H9 (cell line): ENCODE measurements at regions not wholly inside any gene's neighbourhood (a gene's known extent, or its start where the extent isn't known, plus 50 kb on each side); places are given as distances from the start of the nearest gene placed in this dataset.
A peak's percentile ranks its signal among the peaks of the same experiment; 100 is the strongest.

Experiments used
- DNase-seq: peaks from one replicate; pipeline ENCODE4 v3.0.0-alpha.2; 2017
- H2AFZ ChIP-seq: one replicate; pipeline ENCODE4 v1.6.1; 2013; ENCODE audit warnings: mild to moderate bottlenecking, low read length, control low read depth, moderate library complexity
- H2AK5ac ChIP-seq: 2 replicates; pipeline ENCODE4 v1.6.1; 2013; ENCODE audit warnings: low read length, control low read depth, mixed read lengths; ENCODE audit not compliant: insufficient read length
- H2BK120ac ChIP-seq: one replicate; pipeline ENCODE4 v1.6.1; 2013; ENCODE audit warnings: low read depth, mild to moderate bottlenecking, low read length, control low read depth, inconsistent platforms; ENCODE audit not compliant: poor library complexity, severe bottlenecking
- H2BK12ac ChIP-seq: 2 replicates; pipeline ENCODE4 v1.6.1; 2013; ENCODE audit warnings: low read length, control low read depth, mixed read lengths, low read depth; ENCODE audit not compliant: insufficient read length
- H2BK15ac ChIP-seq: 2 replicates; pipeline ENCODE4 v1.6.1; 2013; ENCODE audit warnings: low read depth, low read length, control low read depth
- H2BK20ac ChIP-seq: one replicate; pipeline ENCODE4 v1.6.1; 2013; ENCODE audit warnings: low read depth, mild to moderate bottlenecking, low read length, control low read depth, inconsistent platforms; ENCODE audit not compliant: poor library complexity, severe bottlenecking
- H2BK5ac ChIP-seq: 2 replicates; pipeline ENCODE4 v1.6.1; 2013; ENCODE audit warnings: low read length, control low read depth, mixed read lengths; ENCODE audit not compliant: insufficient read length
- H3K14ac ChIP-seq: 2 replicates; pipeline ENCODE4 v1.6.1; 2013; ENCODE audit warnings: low read length, control low read depth; ENCODE audit not compliant: insufficient read depth
- H3K18ac ChIP-seq: 2 replicates; pipeline ENCODE4 v1.6.1; 2013; ENCODE audit warnings: low read depth, mild to moderate bottlenecking, mixed read lengths, low read length, control low read depth; ENCODE audit not compliant: insufficient read length
- H3K23ac ChIP-seq: 2 replicates; pipeline ENCODE4 v1.6.1; 2013; ENCODE audit warnings: low read length, control low read depth, mixed read lengths, low read depth; ENCODE audit not compliant: insufficient read length
- H3K23me2 ChIP-seq: 2 replicates; pipeline ENCODE4 v1.6.1; 2013; ENCODE audit warnings: low read depth, mild to moderate bottlenecking, mixed read lengths, low read length, control low read depth; ENCODE audit not compliant: insufficient read length, poor library complexity, severe bottlenecking
- H3K27ac ChIP-seq: 2 replicates; pipeline ENCODE4 v1.5.1; 2013; ENCODE audit warnings: low read length, control low read depth, mixed read lengths, low read depth; ENCODE audit not compliant: insufficient read length
- H3K27me3 ChIP-seq: 2 replicates; pipeline ENCODE4 v1.6.1; 2013; ENCODE audit warnings: low read length, control low read depth, inconsistent platforms; ENCODE audit not compliant: insufficient read depth
- H3K4ac ChIP-seq: 2 replicates; pipeline ENCODE4 v1.6.1; 2013; ENCODE audit warnings: low read depth, mild to moderate bottlenecking, control low read depth, inconsistent platforms, low read length, moderate library complexity
- H3K4me1 ChIP-seq: 2 replicates; pipeline ENCODE4 v1.6.1; 2013; ENCODE audit warnings: low read length, control low read depth, inconsistent platforms; ENCODE audit not compliant: insufficient read depth
- H3K4me2 ChIP-seq: 2 replicates; pipeline ENCODE4 v1.6.1; 2013; ENCODE audit warnings: low read length, control low read depth, mixed read lengths; ENCODE audit not compliant: insufficient read length, insufficient read depth
- H3K56ac ChIP-seq: 2 replicates; pipeline ENCODE4 v1.6.1; 2013; ENCODE audit warnings: low read depth, mild to moderate bottlenecking, mixed read lengths, low read length, control low read depth; ENCODE audit not compliant: insufficient read length
- H3K79me1 ChIP-seq: 2 replicates; pipeline ENCODE4 v1.6.1; 2013; ENCODE audit warnings: low read depth, mild to moderate bottlenecking, moderate library complexity, low read length, control low read depth, inconsistent platforms; ENCODE audit not compliant: insufficient read depth, poor library complexity, severe bottlenecking
- H3K79me2 ChIP-seq: 2 replicates; pipeline ENCODE4 v1.6.1; 2013; ENCODE audit warnings: low read length, control low read depth, inconsistent platforms; ENCODE audit not compliant: insufficient read depth
- H3K9ac ChIP-seq: 2 replicates; pipeline ENCODE4 v1.6.1; 2013; ENCODE audit warnings: low read length, control low read depth, mixed read lengths; ENCODE audit not compliant: insufficient read length; ENCODE audit errors: extremely low read depth
- H3K9me3 ChIP-seq: one replicate; pipeline ENCODE4 v1.6.1; 2013; ENCODE audit warnings: low read depth, low read length, inconsistent platforms; ENCODE audit not compliant: control insufficient read depth
- H3T11ph ChIP-seq: one replicate; pipeline ENCODE4 v1.6.1; 2013; ENCODE audit warnings: mild to moderate bottlenecking, low read length, control low read depth, inconsistent platforms
- H4K20me1 ChIP-seq: one replicate; pipeline ENCODE4 v1.6.1; 2013; ENCODE audit not compliant: control insufficient read depth, insufficient read length, insufficient read depth
- H4K5ac ChIP-seq: 2 replicates; pipeline ENCODE4 v1.6.1; 2013; ENCODE audit warnings: low read depth, mild to moderate bottlenecking, mixed read lengths, low read length, control low read depth; ENCODE audit not compliant: insufficient read length
- H4K8ac ChIP-seq: replicated peaks from 2 replicates; pipeline ENCODE4 v1.6.1; 2013; ENCODE audit warnings: low read length, control low read depth, mixed read lengths, low read depth; ENCODE audit not compliant: insufficient read length
- H4K91ac ChIP-seq: 2 replicates; pipeline ENCODE4 v1.6.1; 2013; ENCODE audit warnings: low read depth, mild to moderate bottlenecking, moderate library complexity, mixed read lengths, low read length, control low read depth; ENCODE audit not compliant: insufficient read length
- H3K27ac Mint-ChIP-seq, 3 experiments: 2 replicates in 2 of 3; 3 replicates in 1 of 3; pipeline ENCODE4 v1.8.0; 2020 to 2021; ENCODE audit warnings: mixed read lengths in 3 of 3, mild to moderate bottlenecking in 1 of 3, moderate library complexity in 1 of 3
- H3K27me3 Mint-ChIP-seq: 2 replicates; pipeline ENCODE4 v1.8.0; 2021; ENCODE audit warnings: low read depth, mild to moderate bottlenecking, moderate library complexity, mixed read lengths
- H3K36me3 Mint-ChIP-seq, 3 experiments: 2 replicates in 2 of 3; 3 replicates in 1 of 3; pipeline ENCODE4 v1.8.0; 2020 to 2021; ENCODE audit warnings: low read depth in 3 of 3, mixed read lengths in 3 of 3; ENCODE audit not compliant: insufficient read depth in 1 of 3
- H3K4me1 Mint-ChIP-seq, 2 experiments: 2 replicates each; pipeline ENCODE4 v1.8.0; 2020; ENCODE audit warnings: mixed read lengths in 2 of 2
- H3K4me3 Mint-ChIP-seq, 2 experiments: 2 replicates in 1 of 2; 3 replicates in 1 of 2; pipeline ENCODE4 v1.8.0; 2020 to 2021; ENCODE audit warnings: mild to moderate bottlenecking in 2 of 2, mixed read lengths in 2 of 2, moderate library complexity in 1 of 2
- H3K9me3 Mint-ChIP-seq, 2 experiments: 2 replicates in 1 of 2; 3 replicates in 1 of 2; pipeline ENCODE4 v1.8.0; 2020; ENCODE audit warnings: mild to moderate bottlenecking in 2 of 2, mixed read lengths in 2 of 2, moderate library complexity in 1 of 2
- WGBS: extraction: QIAGEN DNeasy Blood & Tissue Kit; methylation state at CpG from one replicate; pipeline ENCODE4 v1.1.7; 2013; ENCODE audit warnings: missing lambda C conversion rate, low lambda C conversion rate, mixed read lengths; ENCODE audit not compliant: insufficient read length; ENCODE audit errors: extremely low coverage; 5-methylcytosine and 5-hydroxymethylcytosine counted together
- TF ChIP-seq, protein P1 (sequence below): fragments of 200-600 bp; sonication (generic); conservative IDR thresholded peaks from 3 replicates; pipeline ENCODE4 v1.8.0; 2021; ENCODE audit warnings: antibody characterized with exemption, mild to moderate bottlenecking

DNA sequence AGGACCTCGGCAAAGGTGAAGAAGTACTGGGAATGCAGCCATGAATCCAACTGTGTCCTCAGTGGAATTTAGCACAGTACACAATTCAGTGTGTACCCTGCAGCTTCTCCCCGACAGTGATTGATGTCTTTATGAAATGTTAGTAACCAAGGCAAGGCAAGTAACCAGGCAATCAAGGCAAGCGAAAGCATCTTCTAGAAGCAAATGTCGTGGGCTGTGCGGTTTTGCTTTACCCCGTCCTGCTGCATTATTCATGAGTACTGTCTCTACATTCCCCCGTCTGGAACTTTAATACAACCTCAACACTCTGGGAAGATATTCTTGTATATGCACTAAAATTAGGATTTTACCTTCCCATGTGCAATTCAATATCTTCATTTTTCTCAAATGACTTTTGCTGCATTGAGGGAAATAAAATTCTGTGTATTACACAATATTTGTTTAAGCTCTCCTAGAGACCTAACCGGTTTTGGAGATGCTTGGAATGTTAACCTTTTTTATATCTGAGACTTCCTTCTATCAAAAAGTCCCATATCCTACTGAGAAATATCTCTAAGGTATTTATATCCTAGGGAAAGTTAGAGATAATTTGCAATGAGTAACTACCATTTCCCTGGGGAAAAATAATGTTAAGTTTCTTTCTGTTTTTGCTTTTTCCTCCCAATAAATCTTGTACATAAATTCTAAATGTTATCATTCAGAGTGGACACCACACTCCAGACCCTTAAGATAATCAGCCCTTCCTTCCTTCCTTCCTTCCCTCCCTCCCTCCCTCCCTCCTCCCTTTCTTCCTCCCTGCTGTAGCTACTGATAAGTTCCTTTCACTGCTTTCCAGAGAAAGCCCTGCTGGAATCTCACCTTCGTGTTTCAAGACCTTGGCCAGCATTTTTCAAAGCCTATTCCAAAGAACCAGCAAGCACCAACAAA, 51.9 kb upstream of the ADORA2B start:
- no peak overlapping the region for H2BK15ac ChIP-seq
- no peak overlapping the region for H3K9ac ChIP-seq
- H3K9me3 Mint-ChIP-seq = no peaks in the 10 kb centered on the region; a peak in 1 of 5 replicates
- no peaks in the 10 kb centered on the region; a peak in 1 of 7 replicates for H3K36me3 Mint-ChIP-seq
- no peak overlapping the region for H3K27ac ChIP-seq
- no peak overlapping the region for H2AFZ ChIP-seq
- H3K23ac ChIP-seq = no peak overlapping the region
- H4K5ac ChIP-seq = no peak overlapping the region
- no peak overlapping the region for H3K14ac ChIP-seq
- peaks cover 5 to 9% of the 10 kb centered on the region in 2 experiments for H3K4me1 Mint-ChIP-seq
- H2BK20ac ChIP-seq = no peak overlapping the region
- H2BK120ac ChIP-seq = no peak overlapping the region
- no peak overlapping the region for H3K4me3 Mint-ChIP-seq
- TF ChIP-seq, protein P1, sequence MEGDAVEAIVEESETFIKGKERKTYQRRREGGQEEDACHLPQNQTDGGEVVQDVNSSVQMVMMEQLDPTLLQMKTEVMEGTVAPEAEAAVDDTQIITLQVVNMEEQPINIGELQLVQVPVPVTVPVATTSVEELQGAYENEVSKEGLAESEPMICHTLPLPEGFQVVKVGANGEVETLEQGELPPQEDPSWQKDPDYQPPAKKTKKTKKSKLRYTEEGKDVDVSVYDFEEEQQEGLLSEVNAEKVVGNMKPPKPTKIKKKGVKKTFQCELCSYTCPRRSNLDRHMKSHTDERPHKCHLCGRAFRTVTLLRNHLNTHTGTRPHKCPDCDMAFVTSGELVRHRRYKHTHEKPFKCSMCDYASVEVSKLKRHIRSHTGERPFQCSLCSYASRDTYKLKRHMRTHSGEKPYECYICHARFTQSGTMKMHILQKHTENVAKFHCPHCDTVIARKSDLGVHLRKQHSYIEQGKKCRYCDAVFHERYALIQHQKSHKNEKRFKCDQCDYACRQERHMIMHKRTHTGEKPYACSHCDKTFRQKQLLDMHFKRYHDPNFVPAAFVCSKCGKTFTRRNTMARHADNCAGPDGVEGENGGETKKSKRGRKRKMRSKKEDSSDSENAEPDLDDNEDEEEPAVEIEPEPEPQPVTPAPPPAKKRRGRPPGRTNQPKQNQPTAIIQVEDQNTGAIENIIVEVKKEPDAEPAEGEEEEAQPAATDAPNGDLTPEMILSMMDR = no peak
- no peaks in the 10 kb centered on the region for H3K79me2 ChIP-seq
- H3K56ac ChIP-seq = no peak overlapping the region
- H3K79me1 ChIP-seq = no peaks in the 10 kb centered on the region
- H3K23me2 ChIP-seq = no peaks in the 10 kb centered on the region
- no CpG with 5 or more reads among the region's 9 CpGs for WGBS
- no peak for DNase-seq
- H3K4me2 ChIP-seq = no peak overlapping the region
- H3K27ac Mint-ChIP-seq = peak overlapping the region in 1 of 3 experiments; percentile 64; a peak in 1 of 7 replicates
- no peaks in the 10 kb centered on the region for H3K4me1 ChIP-seq
- no peaks in the 10 kb centered on the region for H3K9me3 ChIP-seq
- H3K4ac ChIP-seq = no peak overlapping the region
- H2BK12ac ChIP-seq = no peak overlapping the region
- no peak overlapping the region for H4K91ac ChIP-seq
- H4K8ac ChIP-seq = no peak overlapping the region
- H3K27me3 Mint-ChIP-seq = no peaks in the 10 kb centered on the region; the same call in 1 of the 2 replicates
- no peak overlapping the region for H3T11ph ChIP-seq
- H2AK5ac ChIP-seq = no peak overlapping the region
- H4K20me1 ChIP-seq = no peaks in the 10 kb centered on the region
- no peak overlapping the region for H2BK5ac ChIP-seq
- H3K18ac ChIP-seq = no peak overlapping the region
- no peaks in the 10 kb centered on the region for H3K27me3 ChIP-seq
